Ovary (tissue), 7 donors: ENCODE measurements at regions not wholly inside any gene's neighbourhood (a gene's known extent, or its start where the extent isn't known, plus 50 kb on each side); places are given as distances from the start of the nearest gene placed in this dataset.

Experiments used
- DNase-seq, 5 donors: peaks; one replicate each; pipeline ENCODE4 v3.0.0-alpha.2; 2019 to 2020
- H3K27ac ChIP-seq, 2 donors: fragments of 200-600 bp; one replicate each; pipeline versions ENCODE4 v1.5.1 to v1.8.0; 2019 to 2022
- H3K27me3 ChIP-seq: fragments of 200-600 bp; one replicate; pipeline ENCODE4 v1.8.0; 2022
- H3K36me3 ChIP-seq: fragments of 200-600 bp; sonication (generic); one replicate; pipeline ENCODE4 v1.5.1; 2019
- H3K4me1 ChIP-seq: one replicate; pipeline ENCODE4 v1.8.1; 2013; ENCODE audit warnings: mild to moderate bottlenecking, moderate library complexity; ENCODE audit not compliant: insufficient read depth
- H3K4me3 ChIP-seq: fragments of 200-600 bp; sonication (generic); one replicate; pipeline ENCODE4 v1.5.1; 2017
- H3K9me3 ChIP-seq, 2 donors: fragments of 200-600 bp in 1 of 2; sonication (generic) in 1 of 2; one replicate each; pipeline versions ENCODE4 v1.5.1 to v1.8.1; 2013 to 2019; ENCODE audit warnings: mild to moderate bottlenecking in 1 of 2, moderate library complexity in 1 of 2
- CTCF ChIP-seq, 3 donors: fragments of 450-650 bp in 2 of 3; fragments of 200-600 bp in 1 of 3; IDR thresholded peaks; one replicate each; pipeline versions ENCODE4 v1.5.1 to v1.8.0; 2016 to 2022; ENCODE audit warnings: antibody characterized with exemption in 3 of 3, mild to moderate bottlenecking in 1 of 3
- EP300 ChIP-seq: sonication (generic); formaldehyde crosslinking; IDR thresholded peaks from one replicate; pipeline ENCODE4 v1.6.1; 2017; ENCODE audit warnings: antibody characterized with exemption
- POLR2A ChIP-seq: fragments of 450-650 bp; IDR thresholded peaks from one replicate; pipeline ENCODE4 v1.6.1; 2017; ENCODE audit warnings: antibody characterized with exemption, mild to moderate bottlenecking, moderate library complexity
- WGBS, 3 donors: extraction: QIAGEN DNeasy Blood & Tissue Kit in 1 of 3; methylation state at CpG; one replicate each; pipeline versions ENCODE4 v1.1.5 to v1.1.7; 2013 to 2017; 5-methylcytosine and 5-hydroxymethylcytosine counted together
- intact Hi-C, 4 donors: fragments of 100-400 bp; cut with DNase I; formaldehyde crosslinking; loops; one replicate each; pipeline versions ENCODE4 v1.11.0 to v1.15.1; 2022 to 2023
- donor health status: DM: no; HTN: no; CAD: no; lungs with moderate emphysema.
- donor health status: DM: no; HTN: no; CAD: no.
- donor health status: Bipolar disorder and iron deficiency.
- donor health status: DM: no; HTN: no; CAD: no.
- donor health status: DM: yes; HTN: yes; CAD: no.

- Histone ChIP-seq H3K4me1 (no peaks in the 10 kb centered on the region), H3K4me3 (no peak overlapping the region), H3K27me3 (no peaks in the 10 kb centered on the region), H3K27ac (no peak overlapping the region), H3K36me3 (no peaks in the 10 kb centered on the region), H3K9me3 (no peaks in the 10 kb centered on the region)
- DNase-seq, result peak in 1 of 5 donors; percentile 6
- intact Hi-C loops, result no loop called here
- no peak for TF ChIP-seq CTCF (IDR thresholded peaks at IDR 0.05)
- no peak for TF ChIP-seq POLR2A
- no peak for TF ChIP-seq EP300
- 85 to 87% (median 87%) methylated on average over 22 of the region's 22 CpGs for WGBS, 3 donors
These were observed 186.0 kb upstream of the HDAC4 start for GRCh38 chr2:239586651-239587310.

DNA sequence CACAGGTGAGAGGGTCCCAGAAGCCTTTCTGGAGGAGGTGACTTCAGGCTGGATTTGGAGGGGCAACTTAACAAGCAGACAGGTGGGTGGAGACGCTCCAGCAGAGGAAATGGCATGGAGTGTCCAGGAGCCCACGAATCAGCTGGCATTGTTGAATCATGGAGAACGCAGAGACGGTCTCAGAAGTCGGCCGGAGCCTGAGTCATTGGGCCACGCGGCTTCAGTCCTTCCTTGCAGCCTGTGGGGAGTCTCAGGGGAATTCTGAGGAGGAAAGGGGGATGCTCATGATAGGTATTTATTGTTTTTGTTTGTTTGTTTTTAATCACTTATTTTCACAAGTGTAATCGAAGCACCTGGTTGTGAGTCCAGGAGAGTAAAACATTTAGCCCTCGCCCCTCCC lies 184.6 kb upstream of the HDAC4 start:
- Histone ChIP-seq H3K9me3 (no peaks in the 10 kb centered on the region), H3K36me3 (no peaks in the 10 kb centered on the region), H3K4me1 (no peaks in the 10 kb centered on the region), H3K27ac (no peak overlapping the region), H3K4me3 (no peak overlapping the region), H3K27me3 (no peaks in the 10 kb centered on the region)
- WGBS, 3 donors, result 61 to 66% (median 62%) methylated on average over 10 of the region's 10 CpGs
- intact Hi-C loops, result no loop called here
- peak in 1 of 5 donors; percentile 7 for DNase-seq
- no peak for TF ChIP-seq POLR2A
- no peak for TF ChIP-seq EP300
- no peak for TF ChIP-seq CTCF (IDR thresholded peaks at IDR 0.05)

DNA sequence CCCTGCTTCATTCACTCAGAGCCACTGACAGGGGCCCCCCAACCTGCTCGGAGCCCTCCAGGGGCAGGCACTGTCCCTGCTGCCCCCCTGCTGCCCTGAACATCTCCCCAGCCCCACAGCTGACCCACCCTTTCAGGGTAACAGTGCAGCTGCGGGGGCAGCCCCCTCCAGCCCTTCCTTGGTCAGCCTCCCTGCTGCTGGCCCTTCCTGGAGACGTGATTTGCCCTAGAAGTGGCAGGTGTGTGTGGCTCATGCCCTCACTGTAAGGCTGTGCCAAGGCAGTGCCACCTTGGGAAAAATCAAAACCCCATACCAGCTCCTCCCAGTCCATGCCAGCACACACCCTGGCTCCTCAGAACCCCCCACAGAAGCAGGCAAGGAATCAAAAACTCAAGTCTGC lies 184.2 kb upstream of the HDAC4 start:
- Histone ChIP-seq H3K9me3 (no peaks in the 10 kb centered on the region), H3K36me3 (no peaks in the 10 kb centered on the region), H3K4me3 (no peak overlapping the region), H3K27ac (no peak overlapping the region), H3K27me3 (no peaks in the 10 kb centered on the region), H3K4me1 (no peaks in the 10 kb centered on the region)
- TF ChIP-seq CTCF (IDR thresholded peaks at IDR 0.05) (no peak), POLR2A (no peak), EP300 (no peak)
- peak in 1 of 5 donors; percentile 10 for DNase-seq
- 73 to 83% (median 80%) methylated on average over 3 of the region's 3 CpGs for WGBS, 3 donors
- intact Hi-C loops, result no loop called here

- no peaks in the 10 kb centered on the region for H3K27me3 ChIP-seq
- no peak overlapping the region for H3K4me3 ChIP-seq
- peak in 1 of 5 donors; percentile 18 for DNase-seq
- WGBS, 3 donors, result 89 to 91% (median 90%) methylated on average over 31 of the region's 31 CpGs
- no peak overlapping the region for H3K27ac ChIP-seq
- intact Hi-C loops, result no loop called here
- H3K36me3 ChIP-seq, result no peaks in the 10 kb centered on the region
- no peak for TF ChIP-seq POLR2A
- no peak for TF ChIP-seq EP300
- no peak for TF ChIP-seq CTCF (IDR thresholded peaks at IDR 0.05)
- no peaks in the 10 kb centered on the region for H3K9me3 ChIP-seq
- H3K4me1 ChIP-seq, result no peaks in the 10 kb centered on the region
These were observed 183.3 kb upstream of the HDAC4 start for GRCh38 chr2:239583879-239584859.
